ENCODE measurements at regions not wholly inside any gene's neighbourhood (a gene's known extent, or its start where the extent isn't known, plus 50 kb on each side); places are given as distances from the start of the nearest gene placed in this dataset.

- CTCF ChIA-PET, result interaction anchor here (1.0 to 2.1 kb wide), 3 partner anchors 594 to 936 kb away, joined by 4 to 10 read pairs (median 5); no protein-coding TSS in a partner anchor
- Histone ChIP-seq H3K36me3 (ENCODE audit: control insufficient read depth in 1 of 2, insufficient read depth in 2 of 2, low read length in 2 of 2) (no peaks in the 10 kb centered on the region), H3K9ac (ENCODE audit: low read length) (no peak overlapping the region), H3K4me1 (ENCODE audit: control insufficient read depth in 1 of 2, insufficient read depth in 2 of 2, low read length in 2 of 2) (no peaks in the 10 kb centered on the region), H3K4me2 (ENCODE audit: low read length) (no peak overlapping the region), H3K27ac (ENCODE audit: low read depth, low read length) (no peak overlapping the region), H3K9me2 (ENCODE audit: insufficient read depth) (no peaks in the 10 kb centered on the region), H4K20me1 (ENCODE audit: insufficient read depth) (no peaks in the 10 kb centered on the region), H2AFZ (ENCODE audit: low read depth, low read length, poor library complexity, severe bottlenecking) (no peak overlapping the region), H3K9me3 (ENCODE audit: control insufficient read depth in 1 of 2, insufficient read depth in 1 of 2, low read depth in 1 of 2, low read length in 2 of 2) (no peaks in the 10 kb centered on the region), H3K27me3 (ENCODE audit: insufficient read depth, low read length) (peaks cover 5% of the 10 kb centered on the region; the same call in 1 of the 2 replicates), H3K79me2 (ENCODE audit: insufficient read depth, low read length) (no peaks in the 10 kb centered on the region), H3K4me3 (replicated peaks in 1 of 2; ENCODE audit: low read depth in 1 of 2, low read length in 2 of 2) (no peak overlapping the region)
- ATAC-seq, result peak; percentile 89
- POLR2A ChIA-PET, result no interaction called here
- TF ChIP-seq EGR1 (IDR thresholded peaks at IDR 0.05; ENCODE audit: low read depth), result no peak
- TF ChIP-seq ZBTB33 (IDR thresholded peaks at IDR 0.05; ENCODE audit: extremely low read depth, insufficient replicate concordance, low read length), result no peak
- peak; percentile 91 for TF ChIP-seq RAD21 (IDR thresholded peaks at IDR 0.05; ENCODE audit: low read depth)
- TF ChIP-seq ELF1 (IDR thresholded peaks at IDR 0.05; ENCODE audit: borderline replicate concordance, low read depth), result no peak
- peak; percentile 71 to 78 (median 76) for TF ChIP-seq CTCF (IDR thresholded peaks at IDR 0.05 in 2 of 3, conservative IDR thresholded peaks at IDR 0.05 in 1 of 3; ENCODE audit: borderline replicate concordance in 1 of 3, insufficient read depth in 1 of 3, low read depth in 2 of 3, low read length in 2 of 3)
- TF ChIP-seq YY1 (IDR thresholded peaks at IDR 0.05; ENCODE audit: extremely low read depth, insufficient replicate concordance, low read depth, low read length), result no peak
- TF ChIP-seq, protein P1, sequence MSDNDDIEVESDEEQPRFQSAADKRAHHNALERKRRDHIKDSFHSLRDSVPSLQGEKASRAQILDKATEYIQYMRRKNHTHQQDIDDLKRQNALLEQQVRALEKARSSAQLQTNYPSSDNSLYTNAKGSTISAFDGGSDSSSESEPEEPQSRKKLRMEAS (IDR thresholded peaks at IDR 0.05), result no peak
- RAD21 ChIA-PET (ENCODE audit: low non-redundant PET in 1 of 2, low total read pairs in 2 of 2, uncharacterized antibody in 2 of 2, unreplicated experiment in 2 of 2), result interaction anchor here (0.7 to 1.2 kb wide), 2 partner anchors 594 to 1156 kb away, joined by 3 read pairs; no protein-coding TSS in a partner anchor
- no TSS peak for BruUV-seq (replicated peaks)
- intact Hi-C loops (cut with micrococcal nuclease), result loop anchor here (1.0 to 10.0 kb wide), 8 partner anchors 130 to 936 kb away; partner anchors contain the start of gene IFT43
- peak; percentile 27 for DNase-seq (ENCODE audit: low read depth, low spot score)
These were observed 116.3 kb upstream of the VASH1 start for GRCh38 chr14:76644855-76645518.
